PC-3 (cell line): ENCODE measurements at regions not wholly inside any gene's neighbourhood (a gene's known extent, or its start where the extent isn't known, plus 50 kb on each side); places are given as distances from the start of the nearest gene placed in this dataset.

Source experiments
- EZH2 ChIP-seq: fragments of 300-600 bp; sonication (generic); IDR thresholded peaks from one replicate; pipeline ENCODE4 v1.6.1; 2017; ENCODE audit warnings: antibody characterized with exemption, mild to moderate bottlenecking, low read length; ENCODE audit not compliant: unreplicated experiment
- EZH2phosphoT487 ChIP-seq: fragments of 300-600 bp; sonication (generic); IDR thresholded peaks from 2 replicates; pipeline ENCODE4 v1.6.1; 2018; ENCODE audit warnings: mild to moderate bottlenecking, antibody characterized with exemption, low read length, borderline replicate concordance
- TF ChIP-seq, protein P1 (sequence below): fragments of 300-600 bp; sonication (generic); conservative IDR thresholded peaks from 2 replicates; pipeline ENCODE4 v1.5.1; 2017; ENCODE audit warnings: antibody characterized with exemption, low read depth, mild to moderate bottlenecking, low read length

DNA sequence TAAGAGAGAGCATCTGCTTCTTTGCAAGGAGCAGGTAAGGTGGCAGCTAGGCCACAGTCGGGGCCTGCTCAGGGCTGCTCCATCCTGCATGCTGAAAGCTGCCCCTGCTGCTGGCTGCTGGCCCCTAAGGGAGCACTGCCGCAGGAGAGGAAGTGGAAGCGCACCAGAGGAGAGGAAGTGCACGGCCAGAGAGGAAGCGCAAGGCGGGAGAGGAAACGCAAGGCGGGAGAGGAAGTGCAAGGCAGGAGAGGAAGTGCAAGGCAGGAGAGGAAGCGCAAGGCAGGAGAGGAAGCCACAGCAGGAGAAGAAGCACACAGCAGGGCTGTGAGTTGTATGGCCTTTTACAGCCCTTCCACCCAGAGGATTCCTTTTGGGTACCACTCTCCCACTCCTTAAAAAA is 539.0 kb upstream of the TNP1 start:
- TF ChIP-seq, protein P1, sequence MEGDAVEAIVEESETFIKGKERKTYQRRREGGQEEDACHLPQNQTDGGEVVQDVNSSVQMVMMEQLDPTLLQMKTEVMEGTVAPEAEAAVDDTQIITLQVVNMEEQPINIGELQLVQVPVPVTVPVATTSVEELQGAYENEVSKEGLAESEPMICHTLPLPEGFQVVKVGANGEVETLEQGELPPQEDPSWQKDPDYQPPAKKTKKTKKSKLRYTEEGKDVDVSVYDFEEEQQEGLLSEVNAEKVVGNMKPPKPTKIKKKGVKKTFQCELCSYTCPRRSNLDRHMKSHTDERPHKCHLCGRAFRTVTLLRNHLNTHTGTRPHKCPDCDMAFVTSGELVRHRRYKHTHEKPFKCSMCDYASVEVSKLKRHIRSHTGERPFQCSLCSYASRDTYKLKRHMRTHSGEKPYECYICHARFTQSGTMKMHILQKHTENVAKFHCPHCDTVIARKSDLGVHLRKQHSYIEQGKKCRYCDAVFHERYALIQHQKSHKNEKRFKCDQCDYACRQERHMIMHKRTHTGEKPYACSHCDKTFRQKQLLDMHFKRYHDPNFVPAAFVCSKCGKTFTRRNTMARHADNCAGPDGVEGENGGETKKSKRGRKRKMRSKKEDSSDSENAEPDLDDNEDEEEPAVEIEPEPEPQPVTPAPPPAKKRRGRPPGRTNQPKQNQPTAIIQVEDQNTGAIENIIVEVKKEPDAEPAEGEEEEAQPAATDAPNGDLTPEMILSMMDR, result no peak
- TF ChIP-seq EZH2 (no peak), EZH2phosphoT487 (no peak)
